Endothelial cell of hepatic sinusoid (primary cell): ENCODE measurements at regions not wholly inside any gene's neighbourhood (a gene's known extent, or its start where the extent isn't known, plus 50 kb on each side); places are given as distances from the start of the nearest gene placed in this dataset.
"Not testable (repeated sequence)": the region's sequence is repeated elsewhere in the genome, so short reads cannot be mapped to it uniquely, and the experiment has no call there.

Experiments used
- in situ Hi-C: cut with HindIII; loops from 2 replicates; pipeline ENCODE4 v1.10.0; 2017; ENCODE audit warnings: low sequenced_read_pairs

- in situ Hi-C loops: no loop called here
These were observed 177.1 kb upstream of the PCDH7 start for GRCh38 chr4:30543057-30543456.

- in situ Hi-C loops: no loop called here
These were observed 167.0 kb upstream of the PCDH7 start for GRCh38 chr4:30553151-30553550.

- in situ Hi-C loops: no loop called here
These were observed 166.5 kb upstream of the PCDH7 start for GRCh38 chr4:30553706-30554105.

- in situ Hi-C loops: no loop called here
These were observed 164.4 kb upstream of the PCDH7 start for GRCh38 chr4:30555775-30556174.

GRCh38 chr4:30559481-30559880 lies 160.7 kb upstream of the PCDH7 start:
- in situ Hi-C loops: no loop called here

- in situ Hi-C loops: no loop called here
These were observed 133.3 kb upstream of the PCDH7 start for GRCh38 chr4:30586850-30587249.

- in situ Hi-C loops: not testable (repeated sequence)
These were observed 130.5 kb upstream of the PCDH7 start for GRCh38 chr4:30589669-30590068.

GRCh38 chr4:30600246-30601017 lies 119.7 kb upstream of the PCDH7 start:
- in situ Hi-C loops: no loop called here

- in situ Hi-C loops: no loop called here
These were observed 118.9 kb upstream of the PCDH7 start for GRCh38 chr4:30601070-30601865.

- in situ Hi-C loops: no loop called here
These were observed 114.5 kb upstream of the PCDH7 start for GRCh38 chr4:30605616-30606190.

GRCh38 chr4:30610361-30610760 lies 109.8 kb upstream of the PCDH7 start:
- in situ Hi-C loops: no loop called here

GRCh38 chr4:30614771-30615170 lies 105.4 kb upstream of the PCDH7 start:
- in situ Hi-C loops: no loop called here

GRCh38 chr4:30616942-30617646 lies 103.1 kb upstream of the PCDH7 start:
- in situ Hi-C loops: no loop called here

GRCh38 chr4:30617836-30618235 lies 102.3 kb upstream of the PCDH7 start:
- in situ Hi-C loops: no loop called here

GRCh38 chr4:30619679-30620078 lies 100.5 kb upstream of the PCDH7 start:
- in situ Hi-C loops: no loop called here

GRCh38 chr4:30620711-30621110 lies 99.5 kb upstream of the PCDH7 start:
- in situ Hi-C loops: no loop called here

GRCh38 chr4:30630431-30630830 lies 89.7 kb upstream of the PCDH7 start:
- in situ Hi-C loops: no loop called here

GRCh38 chr4:30632751-30633150 lies 87.4 kb upstream of the PCDH7 start:
- in situ Hi-C loops: no loop called here

- in situ Hi-C loops: no loop called here
These were observed 78.8 kb upstream of the PCDH7 start for GRCh38 chr4:30641345-30641744.

GRCh38 chr4:30642567-30642966 lies 77.6 kb upstream of the PCDH7 start:
- in situ Hi-C loops: no loop called here

GRCh38 chr4:30653291-30653690 lies 66.9 kb upstream of the PCDH7 start:
- in situ Hi-C loops: no loop called here
